HCT116 (cell line): ENCODE measurements at regions not wholly inside any gene's neighbourhood (a gene's known extent, or its start where the extent isn't known, plus 50 kb on each side); places are given as distances from the start of the nearest gene placed in this dataset.

ENCODE experiments used
- ATAC-seq: fragments of 200-7000 bp; cut with Tn5 transposase; 2 replicates; pipeline ENCODE4 v1.9.1; 2020; ENCODE audit warnings: mild to moderate bottlenecking, moderate library complexity
- BruUV-seq: library from RNA; stranded (reverse); fragments of 400-500 nt; replicated peaks from 2 replicates; lab custom pipeline; 2021; lab: Mats Ljungman, UMichigan
- CTCF ChIA-PET: fragments of 300-600 bp; sonication (Branson Sonifier 250); formaldehyde crosslinking; loops from one replicate; lab custom pipeline; 2021; ENCODE audit warnings: antibody characterized with exemption; lab: Charles Lee
- POLR2A ChIA-PET: fragments of 300-600, 350-600 bp; sonication (Branson Sonifier 250); formaldehyde crosslinking; loops from one replicate; lab custom pipeline; 2021; ENCODE audit warnings: antibody characterized with exemption; lab: Charles Lee
- RAD21 ChIA-PET, 2 experiments: fragments of 300-600 bp; sonication (Branson Sonifier 250); formaldehyde crosslinking; loops; one replicate each; lab custom pipeline; 2023; ENCODE audit warnings: low total read pairs in 2 of 2; ENCODE audit not compliant: uncharacterized antibody in 2 of 2, unreplicated experiment in 2 of 2, low non-redundant PET in 1 of 2; lab: Charles Lee
- DNase-seq: peaks from one replicate; pipeline ENCODE4 v3.0.0-alpha.2; 2010; ENCODE audit warnings: low read depth, low spot score
- H2AFZ ChIP-seq: fragments of 200-600 bp; shearing (Covaris generic), sonication (generic); 2 replicates; pipeline ENCODE4 v1.6.1; 2017; ENCODE audit warnings: low read depth, mixed run types, mixed read lengths, antibody characterized with exemption, low read length; ENCODE audit not compliant: poor library complexity, severe bottlenecking
- H3K27ac ChIP-seq: 2 replicates; pipeline ENCODE4 v1.5.1; 2012; ENCODE audit warnings: low read depth, low read length
- H3K27me3 ChIP-seq: fragments of 200-600 bp; sonication (generic); 2 replicates; pipeline ENCODE4 v1.6.1; 2016; ENCODE audit warnings: mixed run types, low read length, mixed read lengths; ENCODE audit not compliant: insufficient read depth
- H3K36me3 ChIP-seq, 2 experiments: fragments of 200-500 bp in 1 of 2; fragments of 200-600 bp in 1 of 2; sonication (Bioruptor generic) in 1 of 2; sonication (generic) in 1 of 2; 2 replicates each; pipeline versions ENCODE4 v1.5.1 to v1.6.1; 2014 to 2016; ENCODE audit warnings: low read length in 2 of 2, inconsistent platforms in 1 of 2, mixed read lengths in 1 of 2, mixed run types in 1 of 2; ENCODE audit not compliant: insufficient read depth in 2 of 2, control insufficient read depth in 1 of 2
- H3K4me1 ChIP-seq, 2 experiments: fragments of 200-600 bp in 1 of 2; sonication (generic) in 1 of 2; 2 replicates each; pipeline versions ENCODE4 v1.5.1 to v1.6.1; 2012 to 2017; ENCODE audit warnings: low read length in 2 of 2, inconsistent platforms in 1 of 2, mild to moderate bottlenecking in 1 of 2, mixed read lengths in 1 of 2, mixed run types in 1 of 2, moderate library complexity in 1 of 2; ENCODE audit not compliant: insufficient read depth in 2 of 2, control insufficient read depth in 1 of 2
- H3K4me2 ChIP-seq: fragments of 200-600 bp; sonication (generic); 2 replicates; pipeline ENCODE4 v1.6.1; 2017; ENCODE audit warnings: mixed run types, low read length, mixed read lengths
- H3K4me3 ChIP-seq, 2 experiments: fragments of 200-600 bp in 1 of 2; sonication (generic) in 1 of 2; replicated peaks in 1 of 2; 2 replicates each; pipeline ENCODE4 v1.5.1; 2011 to 2016; ENCODE audit warnings: low read length in 2 of 2, control low read depth in 1 of 2, low read depth in 1 of 2, mild to moderate bottlenecking in 1 of 2, mixed read lengths in 1 of 2, mixed run types in 1 of 2
- H3K79me2 ChIP-seq: fragments of 200-600 bp; sonication (generic); 2 replicates; pipeline ENCODE4 v1.6.1; 2017; ENCODE audit warnings: mild to moderate bottlenecking, mixed run types, low read length, moderate library complexity, mixed read lengths; ENCODE audit not compliant: insufficient read depth
- H3K9ac ChIP-seq: fragments of 200-600 bp; sonication (generic); 2 replicates; pipeline ENCODE4 v1.6.1; 2016; ENCODE audit warnings: low read length, mixed read lengths
- H3K9me2 ChIP-seq: fragments of 200-600 bp; sonication (generic), shearing (Covaris generic); 2 replicates; pipeline ENCODE4 v1.6.1; 2017; ENCODE audit warnings: mixed run types, mild to moderate bottlenecking, moderate library complexity; ENCODE audit not compliant: insufficient read depth
- H3K9me3 ChIP-seq, 2 experiments: fragments of 200-500 bp in 1 of 2; fragments of 200-600 bp in 1 of 2; sonication (Bioruptor generic) in 1 of 2; sonication (generic) in 1 of 2; 2 replicates each; pipeline ENCODE4 v1.6.1; 2014 to 2017; ENCODE audit warnings: low read length in 2 of 2, mixed read lengths in 2 of 2, inconsistent platforms in 1 of 2, low read depth in 1 of 2, mild to moderate bottlenecking in 1 of 2, mixed run types in 1 of 2, moderate library complexity in 1 of 2; ENCODE audit not compliant: control insufficient read depth in 1 of 2, insufficient read depth in 1 of 2
- H4K20me1 ChIP-seq: fragments of 200-600 bp; sonication (generic), shearing (Covaris generic); 2 replicates; pipeline ENCODE4 v1.6.1; 2017; ENCODE audit warnings: mixed run types, mild to moderate bottlenecking, moderate library complexity; ENCODE audit not compliant: insufficient read depth
- ATF3 ChIP-seq: IDR thresholded peaks from 2 replicates; pipeline ENCODE4 v1.6.1; 2012
- CBX3 ChIP-seq: IDR thresholded peaks from 2 replicates; pipeline ENCODE4 v1.6.1; 2012; ENCODE audit warnings: low read depth
- CEBPB ChIP-seq: IDR thresholded peaks from 2 replicates; pipeline ENCODE4 v1.6.1; 2012; ENCODE audit warnings: low read depth
- ELF1 ChIP-seq: IDR thresholded peaks from 2 replicates; pipeline ENCODE4 v1.6.1; 2012; ENCODE audit warnings: low read depth, borderline replicate concordance
- EZH2 ChIP-seq: fragments of 200-600 bp; sonication (generic); IDR thresholded peaks from 2 replicates; pipeline ENCODE4 v1.6.1; 2017; ENCODE audit warnings: antibody characterized with exemption, mixed run types
- EZH2phosphoT487 ChIP-seq: fragments of 200-600 bp; IDR thresholded peaks from 2 replicates; pipeline ENCODE4 v1.6.1; 2018; ENCODE audit warnings: antibody characterized with exemption, borderline replicate concordance
- JUND ChIP-seq: IDR thresholded peaks from 2 replicates; pipeline ENCODE4 v1.6.1; 2012
- POLR2AphosphoS5 ChIP-seq: IDR thresholded peaks from 2 replicates; pipeline ENCODE4 v1.6.1; 2011; ENCODE audit warnings: mild to moderate bottlenecking, low read depth, low read length, moderate library complexity
- RAD21 ChIP-seq: IDR thresholded peaks from 2 replicates; pipeline ENCODE4 v1.6.1; 2012; ENCODE audit warnings: low read depth, mild to moderate bottlenecking
- REST ChIP-seq: IDR thresholded peaks from 2 replicates; pipeline ENCODE4 v1.6.1; 2012; ENCODE audit warnings: low read depth
- SP1 ChIP-seq: IDR thresholded peaks from 2 replicates; pipeline ENCODE4 v1.6.1; 2012; ENCODE audit warnings: low read depth
- TCF7L2 ChIP-seq: IDR thresholded peaks from 2 replicates; pipeline ENCODE4 v1.7.0; 2011; ENCODE audit warnings: borderline replicate concordance, inconsistent platforms; ENCODE audit not compliant: insufficient read depth, insufficient read length; ENCODE audit errors: extremely low read depth
- YY1 ChIP-seq: IDR thresholded peaks from 2 replicates; pipeline ENCODE4 v1.6.1; 2011; ENCODE audit warnings: low read length, low read depth, moderate library complexity, mild to moderate bottlenecking; ENCODE audit not compliant: insufficient replicate concordance; ENCODE audit errors: extremely low read depth
- ZFX ChIP-seq: fragments of 450-650 bp; IDR thresholded peaks from 2 replicates; pipeline ENCODE4 v1.6.1; 2017
- ZNF274 ChIP-seq: fragments of 200-500 bp; sonication (Bioruptor generic); IDR thresholded peaks from 2 replicates; pipeline ENCODE4 v1.6.1; 2014; ENCODE audit warnings: mild to moderate bottlenecking, low read depth, low read length, inconsistent platforms
- intact Hi-C: fragments of 100-400 bp; cut with micrococcal nuclease; formaldehyde crosslinking; loops from 2 replicates; pipeline ENCODE4 v1.10.0; 2022
- TF ChIP-seq, protein P1 (sequence below): IDR thresholded peaks from 2 replicates; pipeline ENCODE4 v1.6.1; 2011; ENCODE audit warnings: mild to moderate bottlenecking, low read length, moderate library complexity; ENCODE audit not compliant: insufficient replicate concordance; ENCODE audit errors: extremely low read depth

- no peaks in the 10 kb centered on the region for H4K20me1 ChIP-seq
- RAD21 ChIA-PET: no interaction called here
- H3K79me2 ChIP-seq: no peaks in the 10 kb centered on the region
- H3K4me1 ChIP-seq: no peaks in the 10 kb centered on the region
- CTCF ChIA-PET: no interaction called here
- POLR2A ChIA-PET: no interaction called here
- intact Hi-C loops: no loop called here
- H3K4me3 ChIP-seq: no peak overlapping the region
- H3K27ac ChIP-seq: no peak overlapping the region
- no peak overlapping the region for H3K4me2 ChIP-seq
- no peak for TF ChIP-seq REST
- no peak for TF ChIP-seq ZNF274
- no peak for TF ChIP-seq EZH2
- TF ChIP-seq RAD21: no peak
- no peak for TF ChIP-seq ZFX
- TF ChIP-seq, protein P1, sequence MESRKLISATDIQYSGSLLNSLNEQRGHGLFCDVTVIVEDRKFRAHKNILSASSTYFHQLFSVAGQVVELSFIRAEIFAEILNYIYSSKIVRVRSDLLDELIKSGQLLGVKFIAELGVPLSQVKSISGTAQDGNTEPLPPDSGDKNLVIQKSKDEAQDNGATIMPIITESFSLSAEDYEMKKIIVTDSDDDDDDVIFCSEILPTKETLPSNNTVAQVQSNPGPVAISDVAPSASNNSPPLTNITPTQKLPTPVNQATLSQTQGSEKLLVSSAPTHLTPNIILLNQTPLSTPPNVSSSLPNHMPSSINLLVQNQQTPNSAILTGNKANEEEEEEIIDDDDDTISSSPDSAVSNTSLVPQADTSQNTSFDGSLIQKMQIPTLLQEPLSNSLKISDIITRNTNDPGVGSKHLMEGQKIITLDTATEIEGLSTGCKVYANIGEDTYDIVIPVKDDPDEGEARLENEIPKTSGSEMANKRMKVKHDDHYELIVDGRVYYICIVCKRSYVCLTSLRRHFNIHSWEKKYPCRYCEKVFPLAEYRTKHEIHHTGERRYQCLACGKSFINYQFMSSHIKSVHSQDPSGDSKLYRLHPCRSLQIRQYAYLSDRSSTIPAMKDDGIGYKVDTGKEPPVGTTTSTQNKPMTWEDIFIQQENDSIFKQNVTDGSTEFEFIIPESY: no peak
- no peak for TF ChIP-seq POLR2AphosphoS5
- no peak for TF ChIP-seq CBX3
- TF ChIP-seq EZH2phosphoT487: no peak
- no peak for TF ChIP-seq YY1
- no peak for TF ChIP-seq SP1
- no peak for TF ChIP-seq CEBPB
- TF ChIP-seq TCF7L2: no peak
- TF ChIP-seq JUND: no peak
- no peak for TF ChIP-seq ATF3
- TF ChIP-seq ELF1: no peak
- no peaks in the 10 kb centered on the region for H3K27me3 ChIP-seq
- H3K9me3 ChIP-seq: no peaks in the 10 kb centered on the region
- no peak overlapping the region for H2AFZ ChIP-seq
- no peaks in the 10 kb centered on the region for H3K36me3 ChIP-seq
- DNase-seq: no peak
- no peaks in the 10 kb centered on the region; the same call in 1 of the 2 replicates for H3K9me2 ChIP-seq
- no peak overlapping the region for H3K9ac ChIP-seq
- no peak for ATAC-seq
- BruUV-seq: no TSS peak
These were observed 68.3 kb upstream of the TMEM244 start for GRCh38 chr6:129929433-129929832.
